LNCaP clone FGC (cell line): ENCODE measurements at regions not wholly inside any gene's neighbourhood (a gene's known extent, or its start where the extent isn't known, plus 50 kb on each side); places are given as distances from the start of the nearest gene placed in this dataset.

ENCODE experiments used
- DNase-seq: peaks from one replicate; pipeline ENCODE4 v3.0.0-alpha.2; 2011; ENCODE audit warnings: low read depth
- H3K4me3 ChIP-seq: 2 replicates; pipeline ENCODE4 v1.5.1; 2011; ENCODE audit warnings: mild to moderate bottlenecking, low read depth, low read length, control low read depth
- TF ChIP-seq, protein P1 (sequence below): IDR thresholded peaks from 2 replicates; pipeline ENCODE4 v1.5.1; 2012; ENCODE audit warnings: mild to moderate bottlenecking; ENCODE audit not compliant: control insufficient read depth, insufficient read depth; ENCODE audit errors: extremely low read depth

DNA sequence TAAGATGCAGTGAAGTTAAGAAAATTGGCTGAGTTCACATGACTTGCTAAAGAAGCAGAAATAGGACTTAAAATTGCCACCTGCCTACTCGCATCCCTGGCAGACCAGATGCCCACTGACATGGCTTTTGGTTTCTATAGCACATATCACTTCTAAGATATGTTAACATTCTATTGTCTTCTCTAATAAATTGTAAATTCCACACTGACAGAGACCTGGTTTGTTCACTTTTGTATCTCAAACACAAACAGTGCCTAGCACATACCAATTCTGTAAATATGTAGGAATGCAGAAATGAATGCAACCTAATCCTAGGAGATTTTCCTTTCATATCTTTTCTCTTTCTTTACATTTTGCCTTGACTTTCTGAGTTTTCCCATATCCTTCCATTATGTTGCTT is 1047.6 kb downstream of the AACS start:
- TF ChIP-seq, protein P1, sequence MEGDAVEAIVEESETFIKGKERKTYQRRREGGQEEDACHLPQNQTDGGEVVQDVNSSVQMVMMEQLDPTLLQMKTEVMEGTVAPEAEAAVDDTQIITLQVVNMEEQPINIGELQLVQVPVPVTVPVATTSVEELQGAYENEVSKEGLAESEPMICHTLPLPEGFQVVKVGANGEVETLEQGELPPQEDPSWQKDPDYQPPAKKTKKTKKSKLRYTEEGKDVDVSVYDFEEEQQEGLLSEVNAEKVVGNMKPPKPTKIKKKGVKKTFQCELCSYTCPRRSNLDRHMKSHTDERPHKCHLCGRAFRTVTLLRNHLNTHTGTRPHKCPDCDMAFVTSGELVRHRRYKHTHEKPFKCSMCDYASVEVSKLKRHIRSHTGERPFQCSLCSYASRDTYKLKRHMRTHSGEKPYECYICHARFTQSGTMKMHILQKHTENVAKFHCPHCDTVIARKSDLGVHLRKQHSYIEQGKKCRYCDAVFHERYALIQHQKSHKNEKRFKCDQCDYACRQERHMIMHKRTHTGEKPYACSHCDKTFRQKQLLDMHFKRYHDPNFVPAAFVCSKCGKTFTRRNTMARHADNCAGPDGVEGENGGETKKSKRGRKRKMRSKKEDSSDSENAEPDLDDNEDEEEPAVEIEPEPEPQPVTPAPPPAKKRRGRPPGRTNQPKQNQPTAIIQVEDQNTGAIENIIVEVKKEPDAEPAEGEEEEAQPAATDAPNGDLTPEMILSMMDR: no peak
- DNase-seq: no peak
- H3K4me3 ChIP-seq: no peak overlapping the region

DNA sequence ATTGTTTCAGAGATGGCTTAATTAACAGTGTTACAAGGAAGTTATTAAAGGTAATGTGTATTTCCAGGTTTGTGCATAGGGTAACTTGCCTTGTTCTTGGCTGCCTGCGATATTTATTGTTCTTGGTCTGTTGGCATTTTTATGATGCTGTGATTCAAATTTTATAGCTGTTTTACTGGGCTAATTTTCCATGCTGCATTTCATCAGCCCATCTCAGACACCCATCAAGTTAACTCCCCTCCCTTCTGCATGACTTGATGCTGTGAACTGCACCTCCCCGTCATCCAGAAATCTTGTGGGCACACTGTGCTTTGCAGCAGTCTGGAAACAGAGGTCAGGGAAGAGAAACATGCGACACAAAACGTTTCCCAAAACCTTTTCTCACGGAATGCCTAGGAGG is 1049.2 kb downstream of the AACS start:
- H3K4me3 ChIP-seq: no peak overlapping the region
- DNase-seq: peak; percentile 34
- TF ChIP-seq, protein P1: no peak

DNA sequence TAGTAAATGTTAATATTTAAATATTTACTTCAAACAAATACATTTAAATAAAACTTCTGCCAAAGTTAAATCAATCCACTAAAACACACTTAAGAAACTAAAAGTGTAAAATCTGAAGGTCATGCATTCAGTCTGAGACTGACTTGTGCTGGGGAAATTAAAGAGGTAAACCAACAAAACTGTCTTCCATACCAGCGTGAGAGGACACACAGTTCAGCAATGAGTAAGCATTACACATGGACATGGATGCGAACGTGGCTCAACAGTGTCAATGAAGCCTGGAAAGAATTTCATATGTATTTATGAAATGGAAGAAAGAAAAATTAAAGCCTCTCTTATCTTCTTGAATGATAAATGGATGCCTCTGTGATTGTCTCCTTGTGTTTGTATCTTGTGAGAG is 1052.3 kb downstream of the AACS start:
- TF ChIP-seq, protein P1: no peak
- H3K4me3 ChIP-seq: no peak overlapping the region
- DNase-seq: no peak

DNA sequence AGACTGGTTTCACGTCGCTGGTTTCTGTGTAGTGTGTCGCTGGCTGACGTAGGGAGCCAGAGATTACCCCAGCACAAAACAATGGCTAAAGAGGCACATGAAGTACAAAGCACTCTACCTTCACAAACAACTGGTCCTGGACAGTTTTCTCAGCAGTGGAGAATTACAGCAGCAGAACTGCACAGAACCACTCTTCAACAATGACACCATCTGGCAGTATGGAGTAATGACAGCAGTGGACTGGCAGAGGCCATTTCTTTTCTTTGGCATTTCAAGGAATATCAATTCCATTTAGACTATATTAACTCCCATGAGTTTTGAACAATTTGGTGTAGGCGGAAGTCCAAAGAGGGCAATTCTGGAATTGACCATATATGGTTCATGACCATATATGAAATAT is 1074.1 kb downstream of the AACS start:
- no peak for DNase-seq
- H3K4me3 ChIP-seq: no peak overlapping the region
- TF ChIP-seq, protein P1: peak; percentile 25; the same call in 1 of the 2 replicates

DNA sequence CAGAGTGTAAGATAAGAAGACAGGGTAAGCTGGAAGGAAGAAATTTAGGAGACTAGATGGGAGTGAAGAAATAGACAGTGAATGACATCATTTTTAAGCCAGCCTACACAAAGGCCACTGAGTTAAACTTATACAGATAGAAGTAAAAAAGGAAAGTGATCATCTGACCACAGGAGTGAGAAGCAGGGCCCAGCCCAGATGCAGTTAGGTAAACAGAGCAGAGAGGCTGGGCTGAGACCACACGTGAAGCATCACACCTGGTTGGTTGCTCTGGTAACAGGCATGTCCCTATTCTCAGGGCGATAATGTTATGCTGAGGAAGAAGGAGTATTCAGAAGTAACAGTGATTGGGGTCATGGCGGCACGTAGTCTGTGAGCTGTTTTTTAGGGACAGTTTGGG is 1079.4 kb downstream of the AACS start:
- TF ChIP-seq, protein P1: no peak
- no peak overlapping the region for H3K4me3 ChIP-seq
- DNase-seq: no peak

DNA sequence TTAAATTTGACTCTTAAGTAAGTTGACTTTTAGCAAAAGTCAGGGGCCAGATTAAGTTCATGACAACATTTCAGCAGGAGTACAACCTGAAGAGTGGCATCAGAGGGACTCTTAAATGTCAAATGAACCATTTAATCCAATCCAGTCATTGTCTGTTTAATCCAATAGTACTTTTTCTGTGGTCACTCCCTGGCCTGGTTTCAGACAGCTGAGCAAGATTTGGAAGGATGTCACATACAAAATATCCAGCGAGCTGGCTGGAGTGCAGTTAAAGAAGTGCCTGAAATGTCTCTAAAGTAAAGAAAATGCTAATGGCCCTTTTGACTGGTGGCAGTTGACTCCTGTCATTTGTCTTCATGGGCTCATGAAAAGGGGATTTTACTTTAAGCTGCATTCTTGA is 1082.1 kb downstream of the AACS start:
- TF ChIP-seq, protein P1: no peak
- DNase-seq: no peak
- H3K4me3 ChIP-seq: no peak overlapping the region

DNA sequence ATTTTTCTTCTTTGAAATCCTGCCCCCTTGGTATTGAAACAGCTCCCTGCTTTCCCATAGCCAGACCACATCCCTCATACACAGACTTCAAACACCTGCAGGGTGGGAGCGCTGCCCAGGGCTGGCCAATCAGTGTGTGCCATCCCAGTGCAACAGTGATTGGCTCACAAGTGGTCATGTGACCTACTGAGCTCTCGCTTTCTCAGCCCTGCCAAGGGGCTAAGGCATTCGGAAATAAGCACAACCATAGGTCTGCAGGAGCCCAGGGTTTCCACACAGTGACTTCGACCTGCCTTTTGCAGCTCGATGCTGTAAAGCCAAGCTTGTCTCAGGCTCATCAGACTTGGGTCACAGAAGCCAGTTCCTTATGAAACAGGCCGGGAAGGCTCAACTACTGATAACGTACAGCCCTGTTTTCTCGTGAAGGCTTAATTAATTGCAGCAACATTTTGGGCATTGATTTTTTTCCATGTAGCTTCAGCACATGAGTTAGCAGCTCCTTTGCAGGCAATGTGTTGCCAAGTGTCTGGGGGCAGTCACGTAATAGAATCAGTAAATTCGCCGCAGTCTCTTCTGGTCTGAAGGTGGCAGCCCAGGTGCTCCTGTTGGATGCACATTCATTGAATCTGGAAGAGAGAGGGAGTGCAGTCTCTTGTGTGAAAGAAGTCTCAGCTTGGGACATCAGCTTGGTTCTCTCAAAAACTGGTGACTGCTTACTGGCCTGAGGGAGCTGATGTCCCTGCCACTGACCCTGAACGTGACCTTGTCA is 1091.8 kb downstream of the AACS start:
- no peak overlapping the region for H3K4me3 ChIP-seq
- TF ChIP-seq, protein P1: no peak
- no peak for DNase-seq
